ENCODE measurements at regions not wholly inside any gene's neighbourhood (a gene's known extent, or its start where the extent isn't known, plus 50 kb on each side); places are given as distances from the start of the nearest gene placed in this dataset.

GRCh38 chr6:115612216-115612615, 448.5 kb downstream of the FRK start:
- POLR2A ChIA-PET: no interaction called here
- Histone ChIP-seq H3K9me3 (ENCODE audit: low read length) (no peaks in the 10 kb centered on the region), H3K27me3 (ENCODE audit: control insufficient read depth in 1 of 2, insufficient read depth in 2 of 2, low read length in 2 of 2) (no peaks in the 10 kb centered on the region), H2AFZ (ENCODE audit: low read length) (no peak overlapping the region), H3K36me3 (replicated peaks in 1 of 2; ENCODE audit: control insufficient read depth in 1 of 2, insufficient read depth in 2 of 2, low read length in 2 of 2) (no peaks in the 10 kb centered on the region), H4K20me1 (ENCODE audit: insufficient read depth, low read length) (no peaks in the 10 kb centered on the region), H3K4me3 (replicated peaks in 1 of 3; ENCODE audit: insufficient read depth in 1 of 3, low read depth in 2 of 3, low read length in 3 of 3) (no peak overlapping the region), H3K27ac (ENCODE audit: extremely low read length, insufficient read depth, low read length) (no peak overlapping the region), H3K4me1 (ENCODE audit: insufficient read depth, low read length) (no peaks in the 10 kb centered on the region), H3K4me2 (ENCODE audit: low read depth, low read length) (no peak overlapping the region), H3K9ac (ENCODE audit: insufficient read depth, low read depth, low read length) (no peak overlapping the region), H3K79me2 (ENCODE audit: insufficient read depth, low read length) (no peaks in the 10 kb centered on the region)
- 2% methylated on average over 1 of the region's 1 CpG for WGBS (ENCODE audit: low lambda C conversion rate)
- FAIRE-seq (no peak), ATAC-seq (no peak), DNase-seq (ENCODE audit: low spot score) (no peak)
- in situ Hi-C loops (cut with HindIII; ENCODE audit: extremely low pct_ligation_motif_present, low pct_unique_long_range_greater_than_20kb) (no loop called here), intact Hi-C loops (cut with micrococcal nuclease; ENCODE audit: unreplicated experiment) (no loop called here)
- TF ChIP-seq ZNF569 (CRISPR knock-in tag; IDR thresholded peaks at IDR 0.05; ENCODE audit: borderline replicate concordance) (no peak), SATB2 (CRISPR knock-in tag; IDR thresholded peaks at IDR 0.05) (no peak), ZNF790 (CRISPR knock-in tag; IDR thresholded peaks at IDR 0.05; ENCODE audit: borderline replicate concordance) (no peak), CEBPB (IDR thresholded peaks at IDR 0.05; ENCODE audit: borderline replicate concordance, low read depth, low read length) (peak; percentile 47; the same call in 1 of the 2 replicates), NFATC3 (CRISPR knock-in tag; IDR thresholded peaks at IDR 0.05) (no peak)
- CTCF ChIA-PET (ENCODE audit: low intra/inter-chr PET ratio, low total read pairs): no interaction called here
- BruUV-seq (replicated peaks): no TSS peak

GRCh38 chr6:115610696-115611095, 450.0 kb downstream of the FRK start:
- no peak overlapping the region for H3K9ac ChIP-seq (ENCODE audit: insufficient read depth, low read depth, low read length)
- ChIA-PET CTCF (ENCODE audit: low intra/inter-chr PET ratio, low total read pairs) (no interaction called here), POLR2A (no interaction called here)
- H4K20me1 ChIP-seq (ENCODE audit: insufficient read depth, low read length): no peaks in the 10 kb centered on the region
- no peaks in the 10 kb centered on the region for H3K4me1 ChIP-seq (ENCODE audit: insufficient read depth, low read length)
- FAIRE-seq (no peak), ATAC-seq (no peak), DNase-seq (ENCODE audit: low spot score) (no peak)
- H3K79me2 ChIP-seq (ENCODE audit: insufficient read depth, low read length): no peaks in the 10 kb centered on the region
- no TSS peak for BruUV-seq (replicated peaks)
- no peak overlapping the region for H3K27ac ChIP-seq (ENCODE audit: extremely low read length, insufficient read depth, low read length)
- no peak overlapping the region for H3K4me2 ChIP-seq (ENCODE audit: low read depth, low read length)
- no peaks in the 10 kb centered on the region for H3K36me3 ChIP-seq (replicated peaks in 1 of 2; ENCODE audit: control insufficient read depth in 1 of 2, insufficient read depth in 2 of 2, low read length in 2 of 2)
- in situ Hi-C loops (cut with HindIII; ENCODE audit: extremely low pct_ligation_motif_present, low pct_unique_long_range_greater_than_20kb): no loop called here
- intact Hi-C loops (cut with micrococcal nuclease; ENCODE audit: unreplicated experiment): no loop called here
- H3K9me3 ChIP-seq (ENCODE audit: low read length): no peaks in the 10 kb centered on the region
- H3K27me3 ChIP-seq (ENCODE audit: control insufficient read depth in 1 of 2, insufficient read depth in 2 of 2, low read length in 2 of 2): no peaks in the 10 kb centered on the region
- H3K4me3 ChIP-seq (replicated peaks in 1 of 3; ENCODE audit: insufficient read depth in 1 of 3, low read depth in 2 of 3, low read length in 3 of 3): no peak overlapping the region
- no peak overlapping the region for H2AFZ ChIP-seq (ENCODE audit: low read length)
- WGBS (ENCODE audit: low lambda C conversion rate): 42% methylated on average over 5 of the region's 5 CpGs
- no peak for TF ChIP-seq HMG20A (CRISPR knock-in tag; IDR thresholded peaks at IDR 0.05; ENCODE audit: borderline replicate concordance)
- no peak for TF ChIP-seq SMC3 (IDR thresholded peaks at IDR 0.05; ENCODE audit: low read length)
- TF ChIP-seq ZMYM3 (CRISPR knock-in tag; IDR thresholded peaks at IDR 0.05): no peak
- TF ChIP-seq ZNF75D (CRISPR knock-in tag; IDR thresholded peaks at IDR 0.05; ENCODE audit: borderline replicate concordance): no peak
- TF ChIP-seq ATF6 (CRISPR knock-in tag; conservative IDR thresholded peaks at IDR 0.05): no peak
- no peak for TF ChIP-seq SALL2 (CRISPR knock-in tag; IDR thresholded peaks at IDR 0.05)
- no peak for TF ChIP-seq YEATS2 (CRISPR knock-in tag; IDR thresholded peaks at IDR 0.05; ENCODE audit: borderline replicate concordance)
- TF ChIP-seq, protein P1, sequence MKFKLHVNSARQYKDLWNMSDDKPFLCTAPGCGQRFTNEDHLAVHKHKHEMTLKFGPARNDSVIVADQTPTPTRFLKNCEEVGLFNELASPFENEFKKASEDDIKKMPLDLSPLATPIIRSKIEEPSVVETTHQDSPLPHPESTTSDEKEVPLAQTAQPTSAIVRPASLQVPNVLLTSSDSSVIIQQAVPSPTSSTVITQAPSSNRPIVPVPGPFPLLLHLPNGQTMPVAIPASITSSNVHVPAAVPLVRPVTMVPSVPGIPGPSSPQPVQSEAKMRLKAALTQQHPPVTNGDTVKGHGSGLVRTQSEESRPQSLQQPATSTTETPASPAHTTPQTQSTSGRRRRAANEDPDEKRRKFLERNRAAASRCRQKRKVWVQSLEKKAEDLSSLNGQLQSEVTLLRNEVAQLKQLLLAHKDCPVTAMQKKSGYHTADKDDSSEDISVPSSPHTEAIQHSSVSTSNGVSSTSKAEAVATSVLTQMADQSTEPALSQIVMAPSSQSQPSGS (CRISPR knock-in tag; IDR thresholded peaks at IDR 0.05): no peak
- TF ChIP-seq, protein P2, sequence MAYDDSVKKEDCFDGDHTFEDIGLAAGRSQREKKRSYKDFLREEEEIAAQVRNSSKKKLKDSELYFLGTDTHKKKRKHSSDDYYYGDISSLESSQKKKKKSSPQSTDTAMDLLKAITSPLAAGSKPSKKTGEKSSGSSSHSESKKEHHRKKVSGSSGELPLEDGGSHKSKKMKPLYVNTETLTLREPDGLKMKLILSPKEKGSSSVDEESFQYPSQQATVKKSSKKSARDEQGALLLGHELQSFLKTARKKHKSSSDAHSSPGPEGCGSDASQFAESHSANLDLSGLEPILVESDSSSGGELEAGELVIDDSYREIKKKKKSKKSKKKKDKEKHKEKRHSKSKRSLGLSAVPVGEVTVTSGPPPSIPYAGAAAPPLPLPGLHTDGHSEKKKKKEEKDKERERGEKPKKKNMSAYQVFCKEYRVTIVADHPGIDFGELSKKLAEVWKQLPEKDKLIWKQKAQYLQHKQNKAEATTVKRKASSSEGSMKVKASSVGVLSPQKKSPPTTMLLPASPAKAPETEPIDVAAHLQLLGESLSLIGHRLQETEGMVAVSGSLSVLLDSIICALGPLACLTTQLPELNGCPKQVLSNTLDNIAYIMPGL (CRISPR knock-in tag; IDR thresholded peaks at IDR 0.05; ENCODE audit: borderline replicate concordance in 1 of 2, low read depth in 1 of 2): no peak
- TF ChIP-seq, protein P3, sequence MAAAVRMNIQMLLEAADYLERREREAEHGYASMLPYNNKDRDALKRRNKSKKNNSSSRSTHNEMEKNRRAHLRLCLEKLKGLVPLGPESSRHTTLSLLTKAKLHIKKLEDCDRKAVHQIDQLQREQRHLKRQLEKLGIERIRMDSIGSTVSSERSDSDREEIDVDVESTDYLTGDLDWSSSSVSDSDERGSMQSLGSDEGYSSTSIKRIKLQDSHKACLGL (CRISPR knock-in tag; IDR thresholded peaks at IDR 0.05): no peak

Measured in HepG2 (cell line).